ENCODE measurements at regions not wholly inside any gene's neighbourhood (a gene's known extent, or its start where the extent isn't known, plus 50 kb on each side); places are given as distances from the start of the nearest gene placed in this dataset. TPM values are rescaled to one million over a fixed set of nuclear protein-coding genes. Genes with fewer than 3 reads are reported as not detected.

GRCh38 chr14:106876711-106877110 is 1350.3 kb downstream of the TMEM121 start:
- Mint-ChIP-seq H3K9me3 (ENCODE audit: low read depth) (peaks cover 5% of the 10 kb centered on the region), H3K36me3 (ENCODE audit: low read depth) (no peaks in the 10 kb centered on the region), H3K27me3 (ENCODE audit: low read depth) (no peaks in the 10 kb centered on the region), H3K27ac (ENCODE audit: unreplicated experiment) (no peak overlapping the region), H3K4me1 (ENCODE audit: low read depth) (no peaks in the 10 kb centered on the region), H3K4me3 (ENCODE audit: unreplicated experiment) (no peak overlapping the region)
- no peak for DNase-seq (ENCODE audit: low spot score)
- no peak for TF ChIP-seq CTCF (IDR thresholded peaks at IDR 0.05)

- Mint-ChIP-seq H3K36me3 (ENCODE audit: low read depth) (no peaks in the 10 kb centered on the region), H3K4me3 (ENCODE audit: unreplicated experiment) (no peak overlapping the region), H3K4me1 (ENCODE audit: low read depth) (no peaks in the 10 kb centered on the region), H3K27me3 (ENCODE audit: low read depth) (no peaks in the 10 kb centered on the region), H3K9me3 (ENCODE audit: low read depth) (peaks cover 5% of the 10 kb centered on the region), H3K27ac (ENCODE audit: unreplicated experiment) (no peak overlapping the region)
- no peak for TF ChIP-seq CTCF (IDR thresholded peaks at IDR 0.05)
- no peak for DNase-seq (ENCODE audit: low spot score)
Observed at GRCh38 chr14:106877517-106877916, 1351.1 kb downstream of the TMEM121 start.

- TF ChIP-seq CTCF (IDR thresholded peaks at IDR 0.05): peak; percentile 30
- Mint-ChIP-seq H3K4me1 (ENCODE audit: low read depth) (no peaks in the 10 kb centered on the region), H3K36me3 (ENCODE audit: low read depth) (no peaks in the 10 kb centered on the region), H3K27ac (ENCODE audit: unreplicated experiment) (no peak overlapping the region), H3K27me3 (ENCODE audit: low read depth) (no peaks in the 10 kb centered on the region), H3K4me3 (ENCODE audit: unreplicated experiment) (no peak overlapping the region), H3K9me3 (ENCODE audit: low read depth) (peaks cover 5% of the 10 kb centered on the region)
- DNase-seq (ENCODE audit: low spot score): no peak
Observed at GRCh38 chr14:106879241-106879640, 1352.9 kb downstream of the TMEM121 start.

- Mint-ChIP-seq H3K27ac (ENCODE audit: unreplicated experiment) (no peak overlapping the region), H3K27me3 (ENCODE audit: low read depth) (no peaks in the 10 kb centered on the region), H3K36me3 (ENCODE audit: low read depth) (no peaks in the 10 kb centered on the region), H3K4me1 (ENCODE audit: low read depth) (no peaks in the 10 kb centered on the region), H3K4me3 (ENCODE audit: unreplicated experiment) (no peak overlapping the region), H3K9me3 (ENCODE audit: low read depth) (peaks cover 5% of the 10 kb centered on the region)
- no peak for DNase-seq (ENCODE audit: low spot score)
- peak; percentile 75 for TF ChIP-seq CTCF (IDR thresholded peaks at IDR 0.05)
Observed at GRCh38 chr14:106883218-106883692, 1356.9 kb downstream of the TMEM121 start.

Small RNAs in the stretch of these regions (microRNA-seq; reads per million reads assigned to microRNA genes)
- not detected for gene MIR4507 (ENCODE audit: borderline number of aligned reads)
- gene MIR4537 (ENCODE audit: borderline number of aligned reads): not detected
- not detected for gene MIR4538 (ENCODE audit: borderline number of aligned reads)
- not detected for gene MIR4539 (ENCODE audit: borderline number of aligned reads)
- gene MIR5195 (ENCODE audit: borderline number of aligned reads): not detected
- not detected for gene MIR8071-1 (ENCODE audit: borderline number of aligned reads)
- not detected for gene MIR8071-2 (ENCODE audit: borderline number of aligned reads)

All from chondrocyte (in vitro differentiated cells).